ENCODE measurements at regions not wholly inside any gene's neighbourhood (a gene's known extent, or its start where the extent isn't known, plus 50 kb on each side); places are given as distances from the start of the nearest gene placed in this dataset.

GRCh38 chr11:39674024-39674423 is 1785.4 kb downstream of the LRRC4C start:
- TF ChIP-seq USF2 (IDR thresholded peaks at IDR 0.05; ENCODE audit: borderline replicate concordance, low read depth, low read length) (no peak), POLR2AphosphoS5 (IDR thresholded peaks at IDR 0.05; ENCODE audit: low read depth, low read length) (no peak)

Measured in SK-N-SH (cell line).